ENCODE measurements at regions not wholly inside any gene's neighbourhood (a gene's known extent, or its start where the extent isn't known, plus 50 kb on each side); places are given as distances from the start of the nearest gene placed in this dataset.

- TF ChIP-seq YY1 (IDR thresholded peaks at IDR 0.05; ENCODE audit: low read depth), result no peak
- TF ChIP-seq RAD21 (IDR thresholded peaks at IDR 0.05; ENCODE audit: low read depth), result no peak
- TF ChIP-seq, protein P1, sequence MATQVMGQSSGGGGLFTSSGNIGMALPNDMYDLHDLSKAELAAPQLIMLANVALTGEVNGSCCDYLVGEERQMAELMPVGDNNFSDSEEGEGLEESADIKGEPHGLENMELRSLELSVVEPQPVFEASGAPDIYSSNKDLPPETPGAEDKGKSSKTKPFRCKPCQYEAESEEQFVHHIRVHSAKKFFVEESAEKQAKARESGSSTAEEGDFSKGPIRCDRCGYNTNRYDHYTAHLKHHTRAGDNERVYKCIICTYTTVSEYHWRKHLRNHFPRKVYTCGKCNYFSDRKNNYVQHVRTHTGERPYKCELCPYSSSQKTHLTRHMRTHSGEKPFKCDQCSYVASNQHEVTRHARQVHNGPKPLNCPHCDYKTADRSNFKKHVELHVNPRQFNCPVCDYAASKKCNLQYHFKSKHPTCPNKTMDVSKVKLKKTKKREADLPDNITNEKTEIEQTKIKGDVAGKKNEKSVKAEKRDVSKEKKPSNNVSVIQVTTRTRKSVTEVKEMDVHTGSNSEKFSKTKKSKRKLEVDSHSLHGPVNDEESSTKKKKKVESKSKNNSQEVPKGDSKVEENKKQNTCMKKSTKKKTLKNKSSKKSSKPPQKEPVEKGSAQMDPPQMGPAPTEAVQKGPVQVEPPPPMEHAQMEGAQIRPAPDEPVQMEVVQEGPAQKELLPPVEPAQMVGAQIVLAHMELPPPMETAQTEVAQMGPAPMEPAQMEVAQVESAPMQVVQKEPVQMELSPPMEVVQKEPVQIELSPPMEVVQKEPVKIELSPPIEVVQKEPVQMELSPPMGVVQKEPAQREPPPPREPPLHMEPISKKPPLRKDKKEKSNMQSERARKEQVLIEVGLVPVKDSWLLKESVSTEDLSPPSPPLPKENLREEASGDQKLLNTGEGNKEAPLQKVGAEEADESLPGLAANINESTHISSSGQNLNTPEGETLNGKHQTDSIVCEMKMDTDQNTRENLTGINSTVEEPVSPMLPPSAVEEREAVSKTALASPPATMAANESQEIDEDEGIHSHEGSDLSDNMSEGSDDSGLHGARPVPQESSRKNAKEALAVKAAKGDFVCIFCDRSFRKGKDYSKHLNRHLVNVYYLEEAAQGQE (IDR thresholded peaks at IDR 0.05; ENCODE audit: low read depth), result no peak
- TF ChIP-seq, protein P2, sequence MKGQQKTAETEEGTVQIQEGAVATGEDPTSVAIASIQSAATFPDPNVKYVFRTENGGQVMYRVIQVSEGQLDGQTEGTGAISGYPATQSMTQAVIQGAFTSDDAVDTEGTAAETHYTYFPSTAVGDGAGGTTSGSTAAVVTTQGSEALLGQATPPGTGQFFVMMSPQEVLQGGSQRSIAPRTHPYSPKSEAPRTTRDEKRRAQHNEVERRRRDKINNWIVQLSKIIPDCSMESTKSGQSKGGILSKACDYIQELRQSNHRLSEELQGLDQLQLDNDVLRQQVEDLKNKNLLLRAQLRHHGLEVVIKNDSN (IDR thresholded peaks at IDR 0.05), result no peak
- TF ChIP-seq CEBPB (IDR thresholded peaks at IDR 0.05), result no peak
- TF ChIP-seq TEAD4 (IDR thresholded peaks at IDR 0.05), result no peak
- no peak for TF ChIP-seq CREB1 (IDR thresholded peaks at IDR 0.05; ENCODE audit: low read depth)
- TF ChIP-seq EP300 (IDR thresholded peaks at IDR 0.05; ENCODE audit: borderline replicate concordance), result no peak
- TF ChIP-seq, protein P3, sequence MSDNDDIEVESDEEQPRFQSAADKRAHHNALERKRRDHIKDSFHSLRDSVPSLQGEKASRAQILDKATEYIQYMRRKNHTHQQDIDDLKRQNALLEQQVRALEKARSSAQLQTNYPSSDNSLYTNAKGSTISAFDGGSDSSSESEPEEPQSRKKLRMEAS (IDR thresholded peaks at IDR 0.05), result no peak
- TF ChIP-seq TCF12 (IDR thresholded peaks at IDR 0.05; ENCODE audit: low read depth), result no peak
- TF ChIP-seq TAF1 (IDR thresholded peaks at IDR 0.05; ENCODE audit: low read depth), result no peak
- no peak for TF ChIP-seq NFIC (IDR thresholded peaks at IDR 0.05)
- TF ChIP-seq EGR1 (IDR thresholded peaks at IDR 0.05), result no peak
- no peak for TF ChIP-seq FOXM1 (IDR thresholded peaks at IDR 0.05; ENCODE audit: borderline replicate concordance, low read depth)
- TF ChIP-seq ZBTB7A (IDR thresholded peaks at IDR 0.05; ENCODE audit: low read depth), result no peak
Observed at GRCh38 chr14:98633380-98633779, 638.6 kb downstream of the BCL11B start.

GRCh38 chr14:98634043-98634820, 637.8 kb downstream of the BCL11B start:
- no peak for TF ChIP-seq YY1 (IDR thresholded peaks at IDR 0.05; ENCODE audit: low read depth)
- no peak for TF ChIP-seq TAF1 (IDR thresholded peaks at IDR 0.05; ENCODE audit: low read depth)
- TF ChIP-seq, protein P1 (IDR thresholded peaks at IDR 0.05; ENCODE audit: low read depth), result no peak
- TF ChIP-seq RAD21 (IDR thresholded peaks at IDR 0.05; ENCODE audit: low read depth), result no peak
- TF ChIP-seq, protein P2 (IDR thresholded peaks at IDR 0.05), result no peak
- no peak for TF ChIP-seq ZBTB7A (IDR thresholded peaks at IDR 0.05; ENCODE audit: low read depth)
- no peak for TF ChIP-seq TCF12 (IDR thresholded peaks at IDR 0.05; ENCODE audit: low read depth)

- TF ChIP-seq NFIC (IDR thresholded peaks at IDR 0.05) (no peak), TEAD4 (IDR thresholded peaks at IDR 0.05) (no peak), TCF12 (IDR thresholded peaks at IDR 0.05; ENCODE audit: low read depth) (no peak), EP300 (IDR thresholded peaks at IDR 0.05; ENCODE audit: borderline replicate concordance) (no peak)
- TF ChIP-seq, protein P2 (IDR thresholded peaks at IDR 0.05), result no peak
- TF ChIP-seq, protein P1 (IDR thresholded peaks at IDR 0.05; ENCODE audit: low read depth), result no peak
- TF ChIP-seq, protein P3 (IDR thresholded peaks at IDR 0.05), result no peak
Observed at GRCh38 chr14:98638366-98638765, 633.6 kb downstream of the BCL11B start.

DNA sequence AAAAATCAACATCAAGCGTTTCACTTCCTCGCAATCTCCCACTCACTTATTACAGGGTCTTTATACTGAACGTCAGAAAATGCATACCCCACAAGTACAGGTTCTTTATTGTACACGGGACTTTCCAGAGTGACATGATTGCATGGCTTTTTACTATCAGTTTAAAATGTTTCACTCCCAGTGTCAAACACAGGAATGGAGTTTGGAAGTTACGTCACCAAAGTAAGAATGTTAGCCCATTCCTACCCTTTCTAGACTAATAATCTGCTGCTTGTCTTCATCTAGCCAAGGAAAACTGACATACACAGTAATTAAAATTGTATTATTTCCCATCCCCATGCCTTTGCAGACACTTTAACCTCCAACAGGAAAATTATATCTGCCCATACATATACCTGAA, 624.2 kb downstream of the BCL11B start:
- TF ChIP-seq, protein P3 (IDR thresholded peaks at IDR 0.05), result no peak
- no peak for TF ChIP-seq ZBTB7A (IDR thresholded peaks at IDR 0.05; ENCODE audit: low read depth)
- TF ChIP-seq TEAD4 (IDR thresholded peaks at IDR 0.05), result no peak
- TF ChIP-seq CEBPB (IDR thresholded peaks at IDR 0.05), result no peak
- TF ChIP-seq, protein P2 (IDR thresholded peaks at IDR 0.05), result no peak
- TF ChIP-seq EP300 (IDR thresholded peaks at IDR 0.05; ENCODE audit: borderline replicate concordance), result no peak
- no peak for TF ChIP-seq EGR1 (IDR thresholded peaks at IDR 0.05)
- TF ChIP-seq, protein P1 (IDR thresholded peaks at IDR 0.05; ENCODE audit: low read depth), result no peak
- no peak for TF ChIP-seq NFIC (IDR thresholded peaks at IDR 0.05)
- no peak for TF ChIP-seq YY1 (IDR thresholded peaks at IDR 0.05; ENCODE audit: low read depth)
- TF ChIP-seq RAD21 (IDR thresholded peaks at IDR 0.05; ENCODE audit: low read depth), result no peak
- TF ChIP-seq FOXM1 (IDR thresholded peaks at IDR 0.05; ENCODE audit: borderline replicate concordance, low read depth), result no peak
- no peak for TF ChIP-seq TAF1 (IDR thresholded peaks at IDR 0.05; ENCODE audit: low read depth)
- TF ChIP-seq TCF12 (IDR thresholded peaks at IDR 0.05; ENCODE audit: low read depth), result no peak
- TF ChIP-seq CREB1 (IDR thresholded peaks at IDR 0.05; ENCODE audit: low read depth), result no peak
